HG02981 (cell line): ENCODE measurements at regions not wholly inside any gene's neighbourhood (a gene's known extent, or its start where the extent isn't known, plus 50 kb on each side); places are given as distances from the start of the nearest gene placed in this dataset.
"Not testable (repeated sequence)": the region's sequence is repeated elsewhere in the genome, so short reads cannot be mapped to it uniquely, and the experiment has no call there.

Experiments used
- ATAC-seq: cut with Tn5 transposase; IDR thresholded peaks from one replicate; pipeline ENCODE4 v1.9.1; 2021; ENCODE audit warnings: mild to moderate bottlenecking, moderate library complexity; ENCODE audit not compliant: unreplicated experiment

- ATAC-seq: no peak
These were observed 183.8 kb upstream of the NUDT10 start for GRCh38 chrX:51148848-51149247.

- ATAC-seq: no peak
These were observed 180.9 kb upstream of the NUDT10 start for GRCh38 chrX:51151734-51152133.

- ATAC-seq: no peak
These were observed 177.5 kb upstream of the NUDT10 start for GRCh38 chrX:51155157-51155556.

- no peak for ATAC-seq
These were observed 177.1 kb upstream of the NUDT10 start for GRCh38 chrX:51155566-51155965.

- ATAC-seq: no peak
These were observed 174.4 kb upstream of the NUDT10 start for GRCh38 chrX:51158231-51158630.

- ATAC-seq: not testable (repeated sequence)
These were observed 173.2 kb upstream of the NUDT10 start for GRCh38 chrX:51159378-51159777.

GRCh38 chrX:51163730-51164129 lies 168.9 kb upstream of the NUDT10 start:
- ATAC-seq: no peak

- ATAC-seq: not testable (repeated sequence)
These were observed 154.2 kb upstream of the NUDT10 start for GRCh38 chrX:51178356-51178900.

GRCh38 chrX:51179805-51180204 lies 152.8 kb upstream of the NUDT10 start:
- ATAC-seq: not testable (repeated sequence)

- ATAC-seq: no peak
These were observed 150.1 kb upstream of the NUDT10 start for GRCh38 chrX:51182545-51182944.

GRCh38 chrX:51192104-51192503 lies 140.5 kb upstream of the NUDT10 start:
- no peak for ATAC-seq

GRCh38 chrX:51215266-51215665 lies 117.4 kb upstream of the NUDT10 start:
- ATAC-seq: no peak

- no peak for ATAC-seq
These were observed 116.8 kb upstream of the NUDT10 start for GRCh38 chrX:51215856-51216255.

- no peak for ATAC-seq
These were observed 90.4 kb upstream of the NUDT10 start for GRCh38 chrX:51242212-51242611.

- no peak for ATAC-seq
These were observed 75.1 kb upstream of the NUDT10 start for GRCh38 chrX:51257490-51257889.

- not testable (repeated sequence) for ATAC-seq
These were observed 70.4 kb upstream of the NUDT10 start for GRCh38 chrX:51262271-51262670.

- ATAC-seq: no peak
These were observed 60.0 kb upstream of the NUDT10 start for GRCh38 chrX:51272638-51273037.

- ATAC-seq: no peak
These were observed 50.8 kb upstream of the NUDT10 start for GRCh38 chrX:51281758-51282318.
